SK-N-SH treated with all-trans-retinoic acid at 6 μM for 48 hours (cell line): ENCODE measurements at regions not wholly inside any gene's neighbourhood (a gene's known extent, or its start where the extent isn't known, plus 50 kb on each side); places are given as distances from the start of the nearest gene placed in this dataset.

Experiments used
- CREB5 ChIP-seq: fragments of 250-450 bp; sonication (Bioruptor Pico); IDR thresholded peaks from 2 replicates; pipeline ENCODE4 v1.5.1; 2020; ENCODE audit warnings: low read depth, mild to moderate bottlenecking, moderate library complexity
- ISL1 ChIP-seq: fragments of 250-450 bp; sonication (Bioruptor Pico); IDR thresholded peaks from 2 replicates; pipeline ENCODE4 v2.1.2; 2022; ENCODE audit warnings: mild to moderate bottlenecking, moderate library complexity
- OSR1 ChIP-seq: fragments of 250-450 bp; sonication (Bioruptor Pico); IDR thresholded peaks from 2 replicates; pipeline ENCODE4 v1.8.0; 2022; ENCODE audit warnings: moderate library complexity, mild to moderate bottlenecking, inconsistent platforms
- PATZ1 ChIP-seq: fragments of 250-450 bp; sonication (Bioruptor Pico); IDR thresholded peaks from 2 replicates; pipeline ENCODE4 v1.8.0; 2020; ENCODE audit warnings: mild to moderate bottlenecking, moderate library complexity, borderline replicate concordance
- POU6F1 ChIP-seq: fragments of 250-450 bp; sonication (Bioruptor Pico); IDR thresholded peaks from 2 replicates; pipeline ENCODE4 v1.8.0; 2021; ENCODE audit warnings: low read depth, mild to moderate bottlenecking, moderate library complexity, borderline replicate concordance
- ZC3H10 ChIP-seq: fragments of 250-450 bp; sonication (Bioruptor Pico); IDR thresholded peaks from 2 replicates; pipeline ENCODE4 v1.5.1; 2021; ENCODE audit warnings: mild to moderate bottlenecking, moderate library complexity

GRCh38 chr7:156107957-156108356, 295.7 kb upstream of the SHH start:
- TF ChIP-seq PATZ1 = no peak
- TF ChIP-seq CREB5 (CRISPR knock-in tag) = no peak
- TF ChIP-seq ZC3H10 (CRISPR knock-in tag) = no peak
- TF ChIP-seq ISL1 (CRISPR knock-in tag) = no peak
- no peak for TF ChIP-seq OSR1 (CRISPR knock-in tag)
- no peak for TF ChIP-seq POU6F1 (CRISPR knock-in tag)
